ENCODE measurements at regions not wholly inside any gene's neighbourhood (a gene's known extent, or its start where the extent isn't known, plus 50 kb on each side); places are given as distances from the start of the nearest gene placed in this dataset.

DNA sequence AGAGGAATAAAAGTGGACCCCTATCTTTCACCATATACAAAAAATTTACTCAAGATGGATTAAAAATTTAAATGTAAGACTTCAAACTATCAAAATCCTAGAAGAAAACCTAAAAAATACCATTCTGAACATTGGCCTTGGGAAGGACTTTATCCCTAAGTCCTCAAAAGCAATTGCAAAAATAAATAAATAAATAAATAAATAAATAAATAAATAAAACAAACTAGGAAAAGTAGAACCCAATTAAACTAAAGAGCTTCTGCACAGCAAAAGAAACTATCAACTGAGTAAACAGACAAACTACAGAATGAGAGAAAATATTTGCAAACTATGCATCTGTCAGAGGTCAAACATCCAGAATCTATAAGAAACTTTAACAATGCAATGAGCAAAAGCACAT lies 874.9 kb upstream of the PCDH20 start:
- no peak for DNase-seq

GRCh38 chr13:62287764-62288163 lies 872.1 kb upstream of the PCDH20 start:
- no peak for DNase-seq

DNA sequence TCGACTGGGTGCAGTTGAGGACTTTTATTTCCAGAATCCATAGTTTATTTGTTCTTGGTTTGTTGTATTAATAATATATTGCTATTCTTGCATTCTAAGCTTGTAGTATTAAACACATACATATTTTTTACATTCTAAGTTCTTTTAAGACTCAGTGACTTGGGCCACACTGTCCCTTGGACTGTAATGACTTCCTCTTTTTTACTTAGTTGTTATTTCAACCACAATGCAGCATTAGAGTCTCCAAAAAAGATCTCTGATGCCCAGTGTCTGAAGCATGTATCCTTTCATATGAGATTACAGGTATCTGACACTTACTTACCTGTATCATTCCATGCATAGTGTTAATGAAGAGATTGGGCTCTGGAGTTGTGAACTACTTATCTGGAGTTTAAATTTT lies 864.9 kb upstream of the PCDH20 start:
- no peak for DNase-seq

- DNase-seq: no peak
Observed at GRCh38 chr13:62278271-62278670, 862.6 kb upstream of the PCDH20 start.

- no peak for DNase-seq
Observed at GRCh38 chr13:62251734-62252133, 836.1 kb upstream of the PCDH20 start.

GRCh38 chr13:62250501-62251201 lies 835.0 kb upstream of the PCDH20 start:
- DNase-seq: no peak

GRCh38 chr13:62246581-62246980 lies 830.9 kb upstream of the PCDH20 start:
- no peak for DNase-seq

GRCh38 chr13:62243106-62243505 lies 827.5 kb upstream of the PCDH20 start:
- no peak for DNase-seq

DNA sequence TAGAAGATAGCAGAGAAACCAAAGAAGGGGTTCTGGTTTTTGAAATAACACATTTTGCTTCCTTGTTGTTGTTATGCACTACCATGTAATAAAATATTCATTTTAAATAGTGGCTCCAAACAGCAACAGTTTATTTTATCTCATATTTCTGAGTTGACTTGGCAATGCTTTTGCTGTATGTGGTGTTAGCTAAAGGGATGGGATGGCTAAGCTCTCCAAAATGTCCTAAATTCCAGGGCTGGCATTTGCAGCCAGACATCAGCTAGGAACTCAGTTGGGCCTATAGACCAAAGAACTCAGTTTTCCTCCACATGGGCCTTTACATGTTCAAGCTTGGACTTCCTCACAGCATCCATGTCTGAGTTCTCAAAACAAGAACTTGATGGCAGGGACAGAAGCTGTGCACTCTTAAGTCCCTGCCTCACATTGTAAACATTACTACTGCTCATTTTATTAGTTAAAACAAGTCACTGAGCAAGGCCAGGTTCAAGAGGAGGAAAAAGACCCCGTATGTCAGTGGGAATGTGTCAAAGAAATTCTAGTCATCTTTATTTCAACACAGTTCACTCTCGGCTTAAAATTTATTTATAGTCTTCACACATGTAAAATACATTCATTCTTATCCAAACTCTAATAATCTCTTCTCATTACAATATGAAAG lies 819.3 kb upstream of the PCDH20 start:
- DNase-seq: no peak

DNA sequence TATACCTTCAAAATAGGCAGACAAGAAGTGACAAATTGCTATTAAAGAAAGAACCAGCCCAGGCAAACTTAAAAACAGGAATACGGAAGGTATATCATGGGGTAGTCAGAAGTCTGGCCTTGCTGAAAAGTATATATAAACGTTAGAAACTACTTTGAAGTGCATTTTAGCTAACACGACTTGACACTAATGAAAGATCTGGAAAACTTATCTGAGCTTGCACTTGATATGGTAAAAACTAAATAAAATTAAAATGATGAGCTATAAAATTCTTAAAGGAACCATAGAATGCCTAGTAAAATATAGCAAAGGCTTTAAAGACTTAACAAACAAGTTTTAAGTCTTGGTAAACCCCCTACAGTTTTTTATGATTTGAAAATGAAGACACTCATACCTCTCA lies 795.3 kb upstream of the PCDH20 start:
- DNase-seq: no peak

DNA sequence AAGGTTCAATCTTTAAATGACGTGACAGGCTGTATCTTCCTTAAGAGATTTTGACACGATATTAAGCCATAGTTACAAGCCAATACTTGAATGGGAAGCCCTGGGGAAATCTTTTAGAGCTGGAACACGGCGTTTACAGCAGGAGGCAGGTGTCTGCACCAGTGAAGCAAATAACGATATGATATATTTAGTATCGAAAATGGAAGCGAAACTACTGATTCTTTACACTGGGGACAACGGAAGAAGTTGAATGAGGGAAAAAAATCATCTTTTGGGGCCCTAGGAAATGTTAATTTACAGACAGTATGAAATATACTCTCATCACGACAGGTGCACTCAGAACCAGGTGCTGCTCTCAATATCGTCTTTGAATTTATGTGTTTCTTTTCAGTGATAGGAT lies 793.9 kb upstream of the PCDH20 start:
- DNase-seq: no peak

DNA sequence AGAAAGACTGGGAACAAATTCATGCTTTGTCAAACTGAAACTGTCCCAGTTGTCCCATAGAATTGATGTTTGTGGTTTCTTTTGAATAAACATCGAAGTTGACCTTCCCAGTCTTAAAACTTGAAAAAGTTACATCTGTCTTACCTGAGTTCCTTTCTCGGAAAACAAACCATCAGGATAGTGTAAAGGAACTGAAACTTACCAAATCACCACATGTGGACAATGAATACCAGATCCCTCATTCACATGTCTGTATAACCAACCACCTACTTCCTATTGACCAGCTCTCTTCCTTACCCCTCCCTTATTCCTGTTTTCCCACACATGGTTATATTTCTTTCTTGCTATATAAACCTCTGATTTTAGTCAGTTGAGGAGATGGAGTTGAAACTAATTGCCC lies 791.7 kb upstream of the PCDH20 start:
- no peak for DNase-seq

DNA sequence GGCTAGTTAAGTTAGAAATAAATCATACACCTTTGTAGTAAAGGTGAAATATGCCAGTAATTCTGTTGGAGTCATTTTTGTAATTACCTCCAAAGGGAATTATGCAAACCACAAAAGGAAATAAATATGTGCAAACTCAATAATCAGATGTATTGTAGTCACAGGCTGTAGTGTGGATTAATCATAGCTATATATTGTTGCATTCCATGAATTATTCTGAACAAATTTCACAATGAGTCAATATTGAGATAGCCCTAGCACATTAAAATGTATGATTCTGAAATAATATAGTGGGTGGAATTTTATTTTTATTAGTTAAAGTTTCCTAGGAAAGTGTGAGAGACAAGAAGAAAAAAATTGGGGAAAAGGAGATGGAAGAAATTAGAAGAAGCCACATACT lies 790.5 kb upstream of the PCDH20 start:
- no peak for DNase-seq

GRCh38 chr13:62205273-62205672 lies 789.6 kb upstream of the PCDH20 start:
- no peak for DNase-seq

- no peak for DNase-seq
Observed at GRCh38 chr13:62194371-62194770, 778.7 kb upstream of the PCDH20 start.

- DNase-seq: no peak
Observed at GRCh38 chr13:62193919-62194318, 778.3 kb upstream of the PCDH20 start.

- DNase-seq: no peak
Observed at GRCh38 chr13:62185631-62186255, 770.1 kb upstream of the PCDH20 start.

- no peak for DNase-seq
Observed at GRCh38 chr13:62176051-62176450, 760.4 kb upstream of the PCDH20 start.

DNA sequence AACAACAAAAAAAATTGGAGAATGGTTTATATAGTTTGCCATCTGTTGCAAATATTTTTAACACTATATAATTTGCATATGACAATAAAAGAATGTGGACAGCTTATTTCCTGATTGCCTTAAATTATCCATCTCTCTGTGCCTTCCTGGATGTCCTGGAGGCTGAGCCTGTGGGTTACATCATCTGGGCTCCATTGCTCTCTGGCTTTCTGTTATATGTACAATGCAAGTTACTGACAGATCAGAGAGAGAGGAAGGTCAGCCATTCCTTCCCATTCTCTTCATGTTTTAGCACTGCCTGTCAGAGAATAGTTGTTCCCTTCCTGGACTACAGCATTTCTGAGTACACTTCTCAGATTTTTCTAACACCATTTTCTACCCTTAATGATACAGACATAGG lies 758.3 kb upstream of the PCDH20 start:
- DNase-seq: no peak

GRCh38 chr13:62171697-62172096 lies 756.0 kb upstream of the PCDH20 start:
- no peak for DNase-seq

DNA sequence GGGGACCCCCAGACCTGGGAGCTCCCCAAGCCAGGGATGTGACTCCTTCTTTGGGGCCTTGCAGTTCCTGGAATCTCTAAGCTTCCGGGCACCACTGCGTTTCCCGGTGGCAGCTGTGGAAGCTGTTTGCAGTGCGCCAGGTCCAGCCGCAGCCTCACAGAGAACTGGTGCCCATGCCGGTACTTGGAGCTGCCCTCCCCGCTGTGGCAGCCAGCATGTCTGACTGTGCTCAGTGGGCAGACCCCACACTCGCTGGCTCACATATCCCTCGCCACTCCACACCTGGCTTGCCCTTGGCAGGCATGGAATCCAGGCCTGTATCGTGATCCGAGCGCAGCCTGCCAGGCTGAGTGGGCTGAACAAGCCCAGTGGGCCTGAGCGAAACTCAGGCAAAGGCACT lies 753.2 kb upstream of the PCDH20 start:
- no peak for DNase-seq

GRCh38 chr13:62167650-62168172 lies 752.1 kb upstream of the PCDH20 start:
- no peak for DNase-seq

DNA sequence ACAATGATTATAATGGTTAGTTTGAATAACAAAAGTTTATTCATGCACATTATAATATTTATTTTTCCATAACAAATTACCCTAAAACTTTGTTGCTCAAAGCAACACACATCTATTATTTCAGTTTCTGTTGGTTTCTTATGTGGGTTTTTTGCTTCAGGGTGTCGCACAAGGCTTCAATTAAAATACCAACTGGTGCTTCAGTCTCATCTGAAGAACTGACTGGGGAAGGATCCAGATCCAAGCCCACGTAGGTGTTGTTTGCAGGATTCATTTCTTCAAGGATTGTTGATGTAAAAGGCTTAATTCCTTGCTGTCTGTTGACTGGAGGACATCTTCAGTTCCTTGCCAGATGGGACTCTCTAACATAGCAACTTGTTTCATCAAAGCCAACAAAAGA lies 747.2 kb upstream of the PCDH20 start:
- no peak for DNase-seq

Data from amygdala (tissue), 56 donors.